ENCODE measurements at regions not wholly inside any gene's neighbourhood (a gene's known extent, or its start where the extent isn't known, plus 50 kb on each side); places are given as distances from the start of the nearest gene placed in this dataset.

DNA sequence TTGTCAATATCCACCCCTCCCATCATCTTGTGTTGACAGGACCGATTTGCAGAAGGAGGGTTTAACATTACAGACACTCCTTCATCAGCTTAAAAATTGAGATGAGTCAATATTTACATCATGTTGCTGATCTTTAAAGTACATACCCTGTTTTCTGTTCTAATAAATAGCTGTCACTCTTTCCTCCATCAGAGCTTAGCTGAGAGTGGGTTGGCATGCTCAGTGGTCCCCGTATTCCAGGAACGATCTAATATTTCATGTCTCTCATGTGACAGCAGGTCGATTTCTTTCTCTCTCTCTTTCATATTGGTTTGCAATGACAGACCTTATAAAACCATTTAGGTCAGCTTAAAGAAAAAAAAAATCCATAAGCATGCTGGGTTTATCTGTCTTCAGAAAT, 950.6 kb downstream of the GALC start:
- no peak for DNase-seq

DNA sequence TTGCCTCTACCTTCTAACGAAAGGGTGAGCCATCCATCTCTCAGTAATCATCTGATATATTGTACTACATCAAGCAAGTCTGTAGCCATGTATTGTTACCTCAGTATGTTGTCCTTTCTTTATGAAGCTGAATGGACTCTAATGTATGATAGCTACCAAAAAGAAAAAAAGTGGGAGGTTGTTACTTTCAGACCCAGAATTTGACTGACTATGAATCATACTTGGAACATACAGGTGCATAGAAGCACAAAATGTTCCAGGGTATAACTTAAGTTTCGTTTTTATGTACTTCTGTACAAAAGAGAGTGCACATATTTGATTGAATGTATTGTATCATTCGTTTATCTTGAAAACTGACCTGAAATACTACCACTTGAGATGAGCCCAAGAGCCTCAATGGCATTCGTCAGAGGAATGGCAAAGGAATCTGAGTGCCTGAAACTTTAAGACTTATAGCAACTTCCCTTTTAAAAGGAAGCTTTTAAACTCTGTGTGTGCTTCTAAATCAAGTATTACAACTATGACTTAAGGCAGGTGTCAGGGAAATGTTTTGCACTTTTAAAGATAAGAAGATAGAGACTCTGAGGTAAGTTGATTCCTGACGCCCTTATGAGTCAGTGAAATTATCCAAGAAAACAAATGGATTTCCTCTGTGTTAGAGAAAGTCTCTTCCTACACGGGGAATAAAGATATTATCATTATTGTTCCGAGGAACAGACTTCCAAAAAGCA, 951.5 kb downstream of the GALC start:
- DNase-seq = no peak

DNA sequence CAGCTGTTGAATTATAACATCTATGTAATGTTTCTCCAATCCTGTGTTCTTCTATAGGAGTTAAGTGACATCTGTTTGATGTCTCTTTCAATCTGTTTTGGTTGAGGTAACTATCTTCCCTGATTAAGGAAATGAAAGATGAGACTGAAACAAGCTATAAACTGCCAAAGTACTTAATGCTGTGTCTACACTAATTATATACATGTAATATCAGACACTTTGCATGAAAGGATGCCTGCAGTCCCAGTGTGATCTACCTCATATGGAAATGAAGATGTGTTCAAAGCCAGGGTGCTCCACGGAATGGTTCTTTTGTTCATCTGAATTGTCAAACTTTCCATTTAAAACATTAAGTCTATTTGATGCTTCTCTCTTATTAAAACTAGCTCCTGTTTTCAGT, 958.3 kb downstream of the GALC start:
- no peak for DNase-seq

DNA sequence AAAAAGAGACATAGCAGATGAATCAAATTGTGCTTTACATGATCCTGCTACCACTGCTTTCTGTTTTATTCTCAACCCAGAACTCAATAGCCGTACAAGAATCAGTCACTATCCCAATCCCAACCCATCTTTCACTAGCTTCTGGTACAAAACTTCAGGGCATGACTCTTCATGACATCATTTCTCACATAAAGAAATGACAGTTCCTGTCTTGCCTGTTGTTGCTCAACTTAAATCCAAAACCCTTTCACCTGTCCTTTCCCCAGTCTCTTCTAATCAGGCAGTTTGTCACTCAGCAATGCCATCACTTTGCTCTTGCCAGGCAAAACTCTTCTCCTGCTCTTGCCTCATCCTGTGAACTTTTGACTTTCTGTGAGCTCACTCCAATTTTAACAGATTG, 962.8 kb downstream of the GALC start:
- DNase-seq = no peak

DNA sequence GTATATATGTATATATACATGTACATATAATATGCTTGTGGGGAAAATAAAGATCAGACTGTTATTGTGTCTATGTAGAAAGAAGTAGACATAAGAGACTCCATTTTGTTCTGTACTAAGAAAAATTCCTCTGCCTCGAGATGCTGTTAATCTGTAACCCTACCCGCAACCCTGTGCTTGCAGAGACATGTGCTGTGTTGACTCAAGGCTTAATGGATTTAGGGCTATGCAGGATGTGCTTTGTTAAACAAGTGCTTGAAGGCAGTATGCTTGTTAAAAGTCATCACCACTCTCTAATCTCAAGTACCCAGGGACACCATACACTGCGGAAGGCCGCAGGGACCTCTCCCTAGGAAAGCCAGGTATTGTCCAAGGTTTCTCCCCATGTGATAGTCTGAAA, 972.9 kb downstream of the GALC start:
- peak; percentile 4 to 33 for DNase-seq

DNA sequence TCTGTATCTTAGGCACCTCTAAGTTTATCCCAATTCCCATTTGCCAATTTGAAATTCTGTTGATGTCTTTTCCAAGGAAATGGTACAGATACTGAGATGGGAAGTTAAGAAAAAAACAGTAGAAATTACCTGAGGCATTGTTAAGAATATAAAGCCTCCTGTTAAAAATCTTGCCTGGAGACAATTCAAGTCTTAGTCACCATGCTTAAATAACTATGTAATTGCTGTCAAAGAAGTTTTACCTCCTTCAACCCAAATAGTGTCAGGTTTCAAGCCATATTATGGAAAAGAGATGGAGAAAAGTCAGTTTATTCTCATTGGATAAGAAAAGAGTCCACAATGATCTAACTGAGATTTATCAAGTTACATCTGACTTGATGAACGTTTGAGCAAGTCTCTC, 974.7 kb downstream of the GALC start:
- DNase-seq = no peak

DNA sequence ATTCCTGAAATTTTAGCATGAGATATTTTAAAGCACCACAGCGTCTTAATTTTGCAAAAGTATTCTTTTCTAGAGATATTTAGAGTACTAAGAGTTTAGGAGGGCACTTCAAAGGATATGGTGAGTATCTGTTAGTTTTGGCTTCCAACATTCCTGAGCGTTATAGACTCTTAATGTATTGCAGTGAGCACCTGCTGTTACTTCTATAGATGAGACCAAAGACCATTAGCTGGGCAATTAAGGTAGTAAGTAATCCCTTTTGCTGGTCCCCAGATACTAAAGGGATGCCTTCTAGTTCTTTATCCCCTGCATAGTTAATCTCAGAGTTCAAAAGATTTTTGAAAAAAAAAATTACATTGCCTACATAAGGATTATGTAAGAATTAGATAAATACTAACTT, 975.6 kb downstream of the GALC start:
- DNase-seq = no peak

DNA sequence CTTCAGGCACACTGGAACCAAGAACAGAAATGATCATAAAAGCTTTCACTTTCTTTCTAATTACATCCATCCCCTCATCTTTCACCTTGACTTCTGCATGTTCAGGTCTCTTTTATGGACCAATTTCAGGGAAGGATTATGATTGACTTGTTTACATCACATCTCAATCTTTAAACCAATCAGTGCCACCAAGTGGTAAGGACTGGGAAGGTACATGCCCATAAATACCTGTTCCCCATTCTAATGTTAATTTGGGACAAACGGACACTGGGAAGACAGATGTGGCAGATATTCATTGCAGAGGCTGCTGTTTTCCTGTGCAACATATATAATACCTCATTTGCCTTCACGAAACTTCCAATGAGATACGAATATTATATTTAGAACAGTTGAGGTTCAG, 978.1 kb downstream of the GALC start:
- DNase-seq = no peak

DNA sequence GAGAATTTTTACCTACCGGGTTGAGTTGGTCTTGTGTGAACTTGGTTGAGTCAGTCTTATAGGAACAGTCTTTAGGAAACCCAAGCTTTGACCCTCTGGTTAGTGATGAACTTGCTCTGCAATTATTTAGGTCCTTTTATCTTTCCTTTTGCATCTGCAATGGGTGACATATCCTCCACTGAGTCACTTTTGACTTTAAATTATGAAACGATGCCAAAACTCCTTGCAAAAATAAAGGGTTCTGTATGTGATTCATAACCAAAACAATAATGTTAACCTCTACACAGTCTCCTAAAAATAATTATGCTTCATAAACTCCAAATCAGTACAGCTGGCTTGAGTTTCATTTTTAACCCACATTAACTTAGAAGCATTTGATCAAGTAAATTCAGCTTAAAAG, 979.4 kb downstream of the GALC start:
- DNase-seq = no peak

DNA sequence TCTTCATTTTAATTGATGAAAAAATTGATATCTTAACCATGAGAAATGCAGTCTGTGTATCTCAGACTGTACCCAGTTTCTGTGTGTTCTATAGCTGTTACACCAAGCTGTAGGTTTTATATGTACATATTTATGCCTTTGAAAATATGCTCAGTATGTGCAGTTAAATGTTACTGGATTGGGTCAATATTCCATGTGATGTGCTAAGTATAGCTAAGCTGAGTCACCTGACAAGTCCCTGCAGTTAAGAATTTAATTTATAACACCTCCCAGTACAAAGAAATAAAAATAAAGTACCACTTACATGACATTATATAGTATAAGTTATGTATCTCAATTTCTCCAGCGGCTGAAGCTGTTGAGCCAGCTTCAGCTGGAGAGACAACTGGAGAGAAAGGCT, 984.0 kb downstream of the GALC start:
- no peak for DNase-seq

DNA sequence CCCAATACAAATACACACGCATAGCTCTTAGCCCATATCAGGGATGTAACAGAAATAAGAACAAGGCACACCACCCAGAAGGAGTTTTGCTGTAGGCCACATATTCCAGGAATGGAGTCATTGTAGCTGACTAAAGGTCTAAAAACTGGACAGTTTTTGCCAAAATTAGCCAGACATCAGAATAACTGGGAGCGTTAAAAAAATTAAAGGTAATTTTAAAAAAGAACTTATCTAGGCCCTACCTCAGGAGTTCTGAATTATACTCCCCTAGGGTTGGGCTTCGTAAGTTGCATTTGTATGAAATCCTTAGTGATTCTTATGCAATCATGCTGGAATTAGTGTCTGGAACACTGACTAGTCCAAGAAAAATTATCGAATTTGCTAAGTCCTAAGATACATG, 987.7 kb downstream of the GALC start:
- no peak for DNase-seq

DNA sequence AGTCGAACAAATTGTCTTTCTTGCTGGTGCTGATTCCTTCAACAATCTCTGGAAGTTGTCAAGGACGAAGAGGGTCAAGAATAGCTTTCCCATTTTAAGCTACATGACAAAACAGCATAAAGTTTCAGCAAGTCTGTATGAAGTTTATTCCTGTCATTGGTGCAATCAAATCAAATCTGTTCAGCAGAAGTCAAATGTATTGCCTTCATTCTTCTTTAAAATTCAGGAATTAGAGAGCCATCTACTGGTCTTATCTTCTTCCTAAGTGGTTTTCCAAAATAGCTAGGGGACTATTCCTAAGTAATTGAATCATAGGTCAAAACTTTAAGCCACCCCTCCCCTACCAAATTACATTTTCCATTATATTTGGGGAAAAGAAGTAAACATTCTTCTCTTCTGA, 990.2 kb downstream of the GALC start:
- DNase-seq = no peak

DNA sequence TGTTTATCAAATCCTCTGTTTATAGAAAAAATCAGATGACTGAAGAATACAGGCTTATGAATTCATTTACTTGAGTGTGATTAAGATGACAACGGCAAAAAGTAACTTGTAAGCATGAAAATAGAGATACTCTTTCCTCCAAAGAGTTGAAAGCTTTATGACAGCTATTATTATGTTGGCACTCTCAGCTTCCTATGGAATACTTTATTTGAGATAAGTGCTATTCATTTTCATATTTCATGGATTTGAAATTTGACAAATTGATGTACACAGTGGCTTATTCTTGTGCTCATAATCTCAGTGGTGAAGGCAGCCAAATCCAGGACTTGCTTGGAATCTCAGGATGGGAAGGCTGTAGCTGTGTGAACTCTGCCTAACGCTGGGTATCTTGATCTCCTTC, 991.6 kb downstream of the GALC start:
- no peak for DNase-seq

DNA sequence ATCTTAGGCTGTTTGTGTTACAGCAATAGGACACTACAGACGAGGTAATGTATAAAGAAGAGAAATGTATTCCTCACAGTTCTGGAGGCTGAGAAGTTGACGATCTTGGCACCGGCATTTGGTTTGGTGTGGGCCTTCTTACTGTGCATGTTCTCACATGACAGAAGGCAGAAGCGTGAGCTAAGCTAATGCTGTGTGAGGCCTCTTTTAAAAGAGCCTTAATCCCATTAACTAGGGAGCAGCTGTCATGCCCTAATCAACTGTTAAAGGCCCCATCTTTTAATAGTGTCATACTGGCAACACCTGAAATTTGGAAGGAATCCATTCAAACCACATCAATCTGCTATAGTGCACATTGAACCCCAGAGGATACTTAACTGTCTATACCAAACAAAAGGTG, 992.9 kb downstream of the GALC start:
- DNase-seq = no peak

DNA sequence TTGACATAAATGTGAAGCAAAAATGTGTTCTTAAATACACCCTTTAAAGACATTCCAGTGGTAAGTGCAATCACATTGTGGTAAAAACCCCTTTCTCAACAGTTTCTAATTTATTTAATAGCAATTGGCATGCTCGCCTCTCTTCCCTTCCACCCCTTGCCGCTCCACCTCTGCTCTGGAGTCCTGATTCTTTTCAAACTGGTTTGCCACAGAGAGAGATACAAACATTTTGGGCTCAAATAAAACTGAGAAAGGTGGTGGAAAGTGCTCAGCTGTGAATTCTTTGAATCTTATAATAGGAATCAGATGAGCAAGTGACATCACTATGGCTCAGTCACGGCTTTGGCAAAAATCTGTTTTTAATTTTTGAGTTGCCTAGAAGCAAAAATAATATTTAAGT, 993.9 kb downstream of the GALC start:
- DNase-seq = no peak

DNA sequence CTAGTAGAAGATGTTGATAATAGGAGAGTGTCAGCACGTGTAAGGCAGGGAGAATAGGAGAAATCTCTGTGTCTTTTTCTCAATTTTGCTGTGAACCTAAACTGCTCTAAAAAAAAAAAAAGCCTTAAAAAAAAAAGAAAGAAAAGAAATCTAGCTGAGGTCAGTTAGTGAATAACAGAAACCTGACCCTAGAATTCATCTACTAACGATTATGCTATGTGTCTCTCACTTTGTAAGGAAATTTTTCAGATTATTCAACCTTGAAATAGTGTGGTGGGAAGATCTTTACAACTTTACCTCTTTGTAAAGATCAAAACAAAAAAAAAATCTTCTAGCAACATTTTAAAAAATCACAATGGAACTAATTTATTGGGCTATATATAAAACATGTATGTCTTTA, 995.7 kb downstream of the GALC start:
- no peak for DNase-seq

DNA sequence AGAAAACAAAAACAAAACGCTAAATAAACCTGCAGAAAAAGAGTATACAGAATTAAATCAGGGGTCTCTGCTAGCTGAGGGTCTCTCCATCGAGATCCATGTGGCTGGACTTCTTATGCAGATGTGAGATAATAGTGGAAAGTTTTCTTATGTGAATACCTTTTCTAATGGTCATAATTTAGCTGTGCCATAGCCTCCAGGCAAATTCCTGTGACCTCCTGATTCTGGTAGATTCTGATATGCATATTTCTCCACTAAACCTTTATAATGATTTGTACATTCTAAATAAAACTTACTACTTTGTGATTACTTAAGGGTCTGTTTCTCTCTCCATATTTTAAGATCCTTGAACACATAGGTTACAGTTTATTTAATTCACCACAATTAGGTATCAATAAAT, 1002.6 kb downstream of the GALC start:
- no peak for DNase-seq

DNA sequence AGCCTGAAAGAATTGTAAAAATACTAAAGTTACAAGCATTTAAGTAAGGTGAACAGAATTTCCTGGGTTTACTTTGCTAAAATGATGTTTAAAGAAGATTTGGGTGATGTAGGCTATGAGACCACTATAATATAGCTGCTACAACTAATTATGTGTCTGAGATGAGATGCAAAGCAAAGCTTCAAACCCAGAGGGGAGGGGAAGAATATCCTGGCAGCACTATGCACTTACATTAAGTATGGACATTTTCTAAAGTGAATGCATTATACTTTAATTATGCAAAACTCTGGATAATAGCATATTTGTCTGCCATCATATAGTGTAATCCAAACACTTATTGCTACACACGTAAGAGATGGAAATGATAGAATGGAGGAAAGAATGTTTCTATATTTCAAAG, 1003.7 kb downstream of the GALC start:
- no peak for DNase-seq

DNA sequence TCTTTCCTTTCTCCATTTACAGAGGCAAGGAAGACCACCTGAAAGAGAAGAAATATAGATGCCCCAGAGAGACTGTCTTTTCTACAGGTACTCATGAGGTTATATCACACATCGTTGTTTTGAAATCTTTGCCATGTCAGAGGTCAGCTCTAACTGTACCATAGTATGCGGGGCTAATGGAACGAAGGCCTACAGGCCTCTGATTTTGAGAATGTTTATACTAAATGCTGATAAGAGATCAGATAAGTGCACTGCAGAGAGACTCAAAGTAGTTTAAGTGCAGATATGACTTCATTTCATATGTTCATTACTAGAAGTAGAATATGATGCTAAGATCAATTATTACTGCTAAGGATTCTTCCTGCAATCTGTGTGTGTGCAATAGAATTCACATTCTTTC, 1005.0 kb downstream of the GALC start:
- no peak for DNase-seq

DNA sequence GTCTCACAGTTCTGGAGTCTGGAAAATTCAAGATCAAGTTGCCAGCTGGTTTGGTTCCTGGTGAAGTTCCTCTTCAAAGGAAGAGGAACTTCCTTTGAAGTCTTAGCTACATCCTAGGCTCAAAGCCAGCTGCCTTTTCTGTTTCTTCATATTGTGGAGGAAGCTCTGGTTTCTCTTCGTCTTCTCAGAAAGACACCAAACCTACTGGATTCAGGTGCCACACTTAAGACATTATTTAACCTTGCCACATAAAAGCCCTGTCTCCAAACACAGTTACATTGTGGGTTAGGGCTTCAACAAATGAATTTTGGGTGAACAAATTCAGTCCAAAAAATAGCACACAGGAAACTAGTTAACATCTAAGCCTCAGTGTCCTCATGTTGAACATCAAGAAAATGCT, 1019.8 kb downstream of the GALC start:
- DNase-seq = no peak

DNA sequence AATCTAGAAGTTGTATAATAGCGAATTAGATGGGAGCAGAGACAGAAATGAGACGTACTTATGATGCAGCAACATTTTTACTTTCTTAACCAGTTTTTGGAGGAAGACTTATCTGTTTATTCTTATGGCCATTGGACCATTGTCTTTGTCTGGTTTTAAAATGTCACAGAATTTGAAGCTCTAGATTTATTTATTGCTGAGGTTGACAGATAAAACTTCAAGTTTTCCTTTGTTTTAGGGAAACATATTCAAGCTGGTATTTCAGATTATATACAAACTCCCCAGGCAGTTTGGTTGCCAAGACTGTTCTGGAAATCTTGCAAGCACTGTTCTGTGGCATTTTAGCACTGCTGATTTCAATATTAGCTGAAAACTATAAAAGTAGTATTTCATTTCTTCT, 1021.7 kb downstream of the GALC start:
- no peak for DNase-seq

DNA sequence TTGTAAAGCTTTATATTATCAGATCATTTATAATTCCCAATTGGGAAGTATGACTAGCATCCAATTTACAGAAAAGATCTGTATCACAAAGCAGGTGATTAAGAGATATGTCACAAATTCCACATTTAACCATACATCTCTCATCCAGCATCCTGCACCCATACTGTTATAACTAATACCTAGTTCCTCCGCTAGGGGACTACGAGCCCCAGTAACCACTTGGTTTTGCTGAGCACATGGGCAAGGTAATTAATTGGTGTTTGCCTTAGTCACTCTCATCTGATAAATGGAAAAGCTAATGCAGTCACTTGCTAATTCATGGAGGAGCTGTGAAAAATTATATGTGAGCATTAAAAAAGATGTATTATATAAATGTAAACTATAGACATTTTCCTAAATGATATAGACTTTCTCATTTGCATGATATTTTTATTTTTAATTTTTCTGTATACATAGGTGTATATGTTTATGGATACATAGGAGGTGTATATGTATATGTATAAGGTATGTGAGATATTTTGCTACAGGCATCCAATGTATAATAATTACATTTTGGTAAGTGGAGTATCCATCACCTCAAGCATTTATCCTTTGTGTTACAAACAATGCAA, 1031.8 kb downstream of the GALC start:
- no peak for DNase-seq

DNA sequence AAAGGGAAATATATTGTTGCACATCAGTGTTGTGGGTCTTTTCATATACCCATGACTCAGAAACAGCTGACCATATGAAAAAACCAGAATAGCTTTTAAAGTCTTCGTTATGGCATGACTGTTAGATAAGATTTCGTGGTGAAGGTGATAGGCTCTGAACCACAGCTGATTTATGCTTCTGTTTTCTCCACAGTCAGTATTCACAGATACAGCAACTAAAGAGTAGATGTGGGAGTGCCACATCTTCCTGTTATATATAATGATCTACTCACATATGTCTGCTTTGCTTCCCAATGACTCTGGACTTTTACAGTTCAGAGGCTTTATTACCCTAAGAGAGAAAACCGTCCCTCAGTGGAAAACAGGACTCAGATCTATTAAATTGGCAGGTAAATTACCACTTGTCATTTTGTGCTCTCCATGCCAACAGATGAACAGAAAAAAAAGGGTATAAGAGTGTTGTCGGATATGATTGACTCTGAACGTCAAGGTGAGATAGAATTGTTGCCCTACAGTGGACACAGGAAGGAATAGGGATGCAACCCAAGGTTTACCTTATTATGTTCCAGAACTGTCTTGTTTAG, 1037.1 kb downstream of the GALC start:
- no peak for DNase-seq

DNA sequence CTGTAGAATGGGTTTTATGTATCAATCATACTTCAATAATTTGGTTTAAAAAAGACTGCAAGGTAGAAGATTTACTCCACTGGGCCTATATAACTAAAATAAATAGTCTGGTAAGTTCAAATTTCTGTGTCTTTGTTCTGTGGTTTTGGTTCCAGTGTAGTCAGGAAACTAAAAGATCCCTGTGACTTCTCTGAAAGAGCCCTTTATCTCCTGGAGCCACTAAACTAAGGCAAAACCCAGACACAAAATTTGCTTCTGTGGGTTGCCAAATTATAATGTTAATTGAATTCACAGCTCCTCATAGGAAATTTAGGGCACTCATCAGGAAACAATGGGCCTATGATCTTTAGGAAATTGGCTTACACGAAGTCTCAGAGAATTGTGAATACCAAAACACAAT, 1038.4 kb downstream of the GALC start:
- DNase-seq = no peak

DNA sequence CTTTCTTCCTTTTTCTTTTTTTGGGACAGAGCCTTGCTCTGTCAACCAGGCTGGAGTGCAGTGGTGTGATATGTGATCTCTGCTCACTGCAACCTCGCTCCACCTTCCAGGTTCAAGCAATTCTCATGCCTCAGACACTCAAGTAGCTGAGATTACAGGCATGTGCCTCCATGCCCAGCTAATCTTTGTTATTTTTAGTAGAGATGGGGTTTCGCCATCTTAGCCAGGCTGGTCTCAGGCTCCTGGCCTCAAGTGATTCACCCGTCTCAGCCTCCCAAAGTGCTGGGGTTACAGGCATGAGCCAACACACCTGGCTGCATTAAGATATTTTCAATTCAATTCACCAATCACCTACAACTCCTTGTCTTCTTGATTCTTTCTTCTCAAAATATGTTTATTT, 1046.5 kb downstream of the GALC start:
- DNase-seq = no peak

Measured in NCI-H187 (cell line).